GM21367 (cell line): ENCODE measurements at regions not wholly inside any gene's neighbourhood (a gene's known extent, or its start where the extent isn't known, plus 50 kb on each side); places are given as distances from the start of the nearest gene placed in this dataset.

Experiments used
- ATAC-seq: cut with Tn5 transposase; IDR thresholded peaks from one replicate; pipeline ENCODE4 v1.9.1; 2021; ENCODE audit not compliant: unreplicated experiment

DNA sequence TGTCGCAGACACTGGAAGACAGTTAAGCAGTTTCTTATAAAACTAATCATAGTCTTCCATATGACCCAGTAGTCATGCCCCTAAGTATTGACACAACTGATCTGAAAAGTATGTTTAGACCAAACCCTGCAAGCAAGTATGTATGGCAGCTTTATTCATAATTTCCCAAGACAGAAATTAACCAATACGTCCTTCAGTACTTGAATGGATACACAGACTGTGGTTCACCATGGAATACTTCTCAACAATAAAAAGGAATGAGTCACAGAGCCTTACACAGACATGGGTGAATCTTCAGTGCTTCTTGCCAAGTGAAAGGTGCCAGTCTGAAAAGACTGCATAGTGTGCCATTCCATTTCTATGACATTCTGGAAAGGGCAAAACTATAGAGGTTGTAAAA, 50.2 kb upstream of the AKR1E2 start:
- ATAC-seq = no peak

DNA sequence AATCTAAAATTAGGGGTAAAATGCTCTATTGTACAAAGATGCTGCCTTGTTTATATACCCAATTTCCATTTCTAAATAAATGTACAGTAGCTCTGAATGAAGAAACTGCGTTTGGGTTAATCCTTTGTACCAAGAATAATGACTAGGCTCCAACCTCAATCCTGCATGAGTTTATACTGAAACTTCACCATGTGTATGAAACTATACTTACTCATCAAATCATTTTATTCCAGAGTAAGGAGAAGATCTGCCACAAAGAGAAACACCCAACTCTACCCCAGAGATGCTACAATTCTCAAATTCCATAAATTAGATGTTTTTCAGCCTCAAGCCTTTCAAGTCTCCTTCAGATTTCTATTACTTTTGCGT, 53.8 kb upstream of the AKR1E2 start:
- no peak for ATAC-seq

DNA sequence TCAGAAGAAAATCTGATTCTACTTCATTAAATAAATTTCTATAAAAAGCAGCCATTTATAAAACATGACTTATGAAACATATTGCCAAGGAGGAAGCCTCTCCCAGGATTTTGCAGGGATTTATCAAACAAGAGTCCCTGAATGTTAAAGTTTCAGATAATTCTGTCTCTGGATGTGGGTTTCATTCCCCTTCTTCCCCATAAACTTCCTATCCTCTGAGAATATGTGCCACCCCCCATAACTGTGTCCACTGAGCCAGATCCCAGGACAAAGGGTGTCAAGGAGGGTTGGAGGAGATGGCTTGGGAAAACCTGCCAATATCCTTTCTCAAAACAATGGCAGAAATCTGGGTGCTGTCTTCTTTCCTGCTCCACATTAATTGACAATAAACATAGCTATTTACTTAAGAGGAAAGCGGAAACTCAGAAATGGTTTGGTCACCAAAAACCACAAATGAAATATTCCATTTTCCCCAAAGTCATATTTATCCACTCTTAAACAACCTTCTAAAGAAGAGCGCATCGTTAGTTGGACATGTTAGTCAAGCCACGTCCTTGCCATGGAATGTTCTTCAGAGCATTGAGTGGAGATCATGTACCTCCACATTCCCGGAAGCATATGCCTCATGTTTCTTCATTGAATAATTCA, 54.3 kb upstream of the AKR1E2 start:
- ATAC-seq = no peak

DNA sequence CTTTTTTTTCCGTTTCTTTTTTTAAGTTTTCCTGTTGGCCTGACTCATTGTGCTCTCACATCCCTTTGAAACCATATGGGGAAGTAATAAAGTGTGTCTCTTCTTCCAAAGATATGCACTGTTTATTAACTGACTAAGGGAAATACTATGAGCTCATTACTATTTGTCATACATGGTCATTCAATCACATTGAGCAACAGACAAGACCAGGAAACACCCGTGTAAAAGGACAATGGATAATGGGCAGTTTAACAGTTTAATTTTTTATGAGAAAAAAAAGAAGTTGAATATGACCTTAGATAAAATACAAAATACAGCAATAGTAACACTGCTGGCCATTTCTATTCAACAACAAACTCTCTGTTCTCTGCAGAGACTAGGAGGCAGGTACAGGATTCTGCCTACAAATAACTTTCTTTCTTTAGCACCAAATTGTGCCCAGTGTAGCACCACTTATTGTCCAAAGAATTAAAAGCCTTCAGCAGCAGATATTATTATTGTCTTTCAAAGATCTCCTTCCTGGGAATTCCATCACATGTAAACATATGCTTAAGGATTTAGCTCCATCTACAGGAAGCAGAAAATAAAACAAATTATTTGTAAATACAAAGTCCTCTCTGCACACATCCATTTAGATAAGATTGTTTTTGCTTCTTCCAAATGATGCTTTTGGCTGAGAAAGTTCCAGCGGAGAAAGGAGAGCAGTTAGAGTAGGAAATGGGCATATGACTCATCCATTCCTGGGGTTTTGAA, 55.0 kb upstream of the AKR1E2 start:
- ATAC-seq = no peak

DNA sequence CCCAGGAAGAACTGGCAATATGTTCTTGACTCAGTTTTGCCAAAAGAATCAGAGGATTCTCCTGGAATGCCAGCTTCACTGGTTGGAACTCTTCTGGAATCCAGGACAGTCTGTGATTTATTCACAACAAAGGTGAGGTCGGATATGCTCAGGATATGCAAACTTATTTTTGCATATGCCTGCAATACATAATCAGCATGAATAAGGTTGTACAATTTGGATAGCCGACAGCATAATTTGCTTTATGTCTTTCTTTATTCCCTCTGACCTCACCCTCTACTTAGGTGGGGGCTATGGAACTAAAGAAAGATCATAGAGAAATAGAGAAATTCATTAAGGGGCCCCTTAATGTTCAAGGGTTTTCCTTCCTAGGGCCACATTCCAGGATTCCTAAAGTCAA, 57.6 kb upstream of the AKR1E2 start:
- no peak for ATAC-seq

DNA sequence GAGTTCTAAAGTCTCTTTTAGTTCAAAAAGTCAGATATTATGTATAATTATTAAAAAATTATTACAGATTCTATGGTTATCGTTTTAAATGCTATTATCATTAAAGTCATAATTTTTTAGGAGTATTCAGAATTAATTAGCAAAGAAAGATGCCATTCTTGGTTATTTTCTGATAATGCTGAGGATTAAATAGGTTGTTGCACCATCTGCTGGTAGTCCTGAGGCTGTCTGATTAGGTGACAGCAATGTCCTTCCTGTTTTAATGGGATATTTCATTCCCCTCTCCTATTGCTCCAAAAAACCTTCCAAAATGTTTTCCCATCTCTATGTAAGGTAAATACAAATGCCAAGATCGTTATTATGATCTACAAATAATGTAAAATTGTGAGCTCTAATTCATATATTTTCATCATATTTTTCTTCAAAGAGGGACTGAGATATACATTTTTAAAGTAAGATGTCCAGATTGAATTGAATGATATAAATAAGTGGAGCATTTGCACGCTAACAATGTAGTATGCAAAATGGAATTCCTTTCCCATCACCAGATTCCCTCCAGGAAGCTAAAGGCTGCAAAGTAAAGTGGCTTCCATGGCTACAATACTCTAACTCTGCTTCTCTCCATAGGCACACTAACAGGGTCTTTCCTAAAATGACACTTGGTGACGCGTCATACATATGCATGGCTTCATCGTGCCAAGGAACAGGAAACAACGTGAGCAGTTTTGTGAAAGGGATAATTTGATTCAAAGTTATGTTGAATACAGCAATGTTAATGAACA, 58.8 kb upstream of the AKR1E2 start:
- ATAC-seq = no peak

DNA sequence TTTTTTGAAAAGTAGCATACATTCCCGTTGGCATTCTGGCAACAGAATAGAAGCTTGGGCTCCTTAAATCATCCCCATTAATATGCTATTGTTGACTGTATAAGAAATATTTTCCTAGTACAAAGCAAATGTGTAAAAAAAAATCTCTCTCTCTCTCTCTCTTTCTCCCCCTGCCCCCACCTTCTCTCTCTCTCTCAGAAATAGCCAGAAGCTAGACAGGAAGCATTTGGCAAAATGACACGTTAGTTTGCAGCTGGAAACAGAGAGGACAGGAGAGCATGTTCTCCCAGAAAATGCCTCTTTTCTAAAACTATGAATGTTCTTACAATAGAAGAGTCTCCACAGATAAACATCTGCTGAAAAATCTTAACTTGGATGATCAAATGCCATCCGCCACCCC, 59.6 kb upstream of the AKR1E2 start:
- ATAC-seq = no peak

DNA sequence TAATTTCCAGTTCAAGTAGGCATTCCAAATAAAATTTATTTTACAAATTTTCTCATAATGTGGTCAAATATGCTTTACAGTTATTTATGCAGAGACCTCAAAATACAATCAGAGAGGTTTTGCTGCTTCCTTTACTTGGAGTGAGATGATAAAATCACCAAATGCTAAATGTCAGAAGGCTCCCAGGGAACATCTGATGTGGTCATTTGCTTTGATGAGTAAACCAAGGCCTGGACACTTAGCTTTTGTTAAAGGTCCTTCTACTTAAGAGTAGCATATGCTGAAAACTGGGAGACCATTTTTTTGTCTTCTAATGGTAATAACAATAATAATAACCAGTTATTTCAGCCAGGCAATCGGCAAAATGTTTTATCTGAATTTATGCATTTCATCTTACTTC, 60.6 kb upstream of the AKR1E2 start:
- no peak for ATAC-seq

DNA sequence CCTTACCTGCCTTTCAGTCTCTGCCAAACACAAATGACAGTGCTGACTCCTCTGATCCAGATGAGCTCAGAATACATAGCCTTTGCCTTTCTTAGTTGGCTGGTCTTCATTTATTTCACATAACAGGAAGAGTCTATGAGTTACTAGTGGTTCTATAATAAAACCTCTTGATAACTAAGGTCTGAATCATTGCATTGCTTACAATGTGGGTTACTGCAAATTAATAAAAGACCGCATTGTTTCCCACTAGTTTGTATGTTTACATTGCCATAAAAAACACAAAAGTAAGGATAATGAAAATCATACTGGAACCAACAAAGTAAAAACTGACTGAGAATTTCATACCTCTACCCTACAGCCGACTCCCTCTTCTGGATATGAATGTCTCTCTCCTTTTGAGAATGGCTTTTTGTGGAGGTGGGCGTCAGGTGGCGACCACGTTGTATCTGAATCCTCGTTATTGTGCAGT, 62.0 kb upstream of the AKR1E2 start:
- no peak for ATAC-seq

DNA sequence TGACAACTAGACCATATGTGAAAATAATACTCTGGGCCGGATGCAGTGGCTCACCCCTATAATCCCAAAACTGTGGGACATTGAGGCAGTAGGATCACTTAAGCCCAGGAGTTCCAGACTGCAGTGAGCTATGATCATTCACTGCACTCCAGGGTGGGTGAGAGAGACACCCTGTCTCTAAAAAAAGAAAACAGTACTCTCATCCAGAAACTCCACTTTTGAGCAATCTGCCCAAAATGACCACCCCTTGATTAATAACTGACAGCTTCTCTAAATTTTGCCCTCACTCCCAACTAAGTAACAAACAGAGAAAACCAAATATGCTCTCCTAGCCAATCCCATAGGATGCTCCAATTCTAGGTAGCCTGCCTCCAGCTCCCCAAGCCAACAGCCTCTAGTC, 62.5 kb upstream of the AKR1E2 start:
- no peak for ATAC-seq

DNA sequence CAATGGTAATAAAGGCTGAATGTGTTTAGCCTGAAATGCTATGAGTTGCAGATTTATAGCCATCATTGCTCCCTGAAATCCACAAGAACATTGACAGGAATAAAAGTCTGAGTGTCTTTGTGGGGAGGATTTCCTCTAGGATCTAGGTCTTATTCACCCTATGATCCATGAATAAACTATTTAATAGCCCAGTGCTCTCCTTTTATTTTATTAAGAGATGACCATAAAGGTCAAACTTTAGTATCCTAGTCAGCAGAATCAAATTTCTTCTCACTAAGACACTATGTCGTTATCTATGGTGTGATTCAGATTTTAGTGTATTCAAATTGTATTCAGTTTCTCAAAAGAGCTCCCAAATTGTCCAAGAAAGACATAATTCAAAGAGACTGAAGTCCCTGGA, 67.8 kb upstream of the AKR1E2 start:
- ATAC-seq = no peak

DNA sequence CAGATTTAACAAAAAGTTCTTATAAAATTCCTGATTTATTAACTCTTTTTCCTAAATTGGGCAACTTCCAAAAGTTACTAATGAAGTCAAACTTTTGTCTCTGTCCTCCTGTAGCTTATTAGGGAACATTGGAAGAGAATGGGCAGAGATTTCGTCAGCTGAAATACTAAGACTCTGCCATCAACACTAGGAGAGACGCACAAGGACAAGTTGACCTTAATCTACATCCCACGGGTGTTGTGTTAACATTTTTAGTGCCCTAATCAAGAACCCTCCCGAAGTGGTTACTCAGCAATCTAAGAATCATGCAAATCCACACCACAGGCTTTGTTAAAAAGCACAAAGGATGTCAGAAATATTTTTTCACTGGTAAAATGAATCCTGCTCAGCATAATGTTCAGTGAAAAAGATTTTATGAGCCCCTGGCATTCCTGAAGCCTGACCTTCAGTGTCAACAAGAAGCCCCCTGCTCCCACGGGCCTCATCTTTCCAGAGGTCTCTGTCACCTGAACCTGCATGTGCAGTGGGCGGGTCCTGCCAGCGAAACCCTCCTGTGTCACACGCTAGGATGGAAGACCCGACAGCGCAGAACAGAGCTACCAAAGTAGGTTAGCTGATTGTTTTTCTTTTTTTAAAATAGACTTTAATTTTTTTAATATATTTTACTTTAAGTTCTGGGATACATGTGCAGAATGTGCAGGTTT, 70.6 kb upstream of the AKR1E2 start:
- no peak for ATAC-seq

DNA sequence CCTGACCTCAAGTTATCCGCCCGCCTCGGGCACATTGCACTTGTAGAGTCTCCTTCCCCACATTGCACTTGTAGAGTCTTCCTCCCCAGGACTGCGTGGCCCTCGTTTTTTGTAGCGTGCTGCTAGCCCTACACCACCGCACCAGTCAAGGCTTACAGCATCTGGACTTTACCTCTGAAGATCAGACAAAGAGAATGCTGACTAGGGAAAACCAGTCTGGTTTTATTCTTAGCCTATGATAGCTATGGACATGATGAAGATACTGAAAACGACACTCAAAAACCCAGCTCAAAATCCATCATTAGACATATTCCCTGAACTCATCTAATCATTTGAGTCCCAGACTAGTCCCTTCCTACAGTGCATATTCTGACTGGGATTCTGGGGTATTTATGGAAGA, 71.9 kb upstream of the AKR1E2 start:
- ATAC-seq = no peak

DNA sequence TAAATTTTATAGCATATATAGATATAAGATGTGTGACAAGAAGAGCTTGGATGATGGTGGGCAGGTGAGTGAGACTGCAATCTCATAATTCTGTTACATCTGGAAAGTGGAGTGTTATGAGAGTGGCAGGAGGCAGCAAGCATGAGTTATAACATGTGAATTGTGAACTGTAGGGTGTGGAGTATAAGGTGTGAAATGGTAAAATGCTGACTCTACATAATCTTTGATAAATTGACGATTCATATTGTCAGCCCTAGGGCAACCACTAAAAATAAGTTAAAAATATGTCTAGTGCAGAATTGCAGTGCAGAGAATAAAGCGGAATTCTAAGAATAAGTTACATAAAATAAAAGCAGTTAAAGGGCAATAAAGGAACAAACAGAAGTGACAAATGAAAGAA, 74.8 kb upstream of the AKR1E2 start:
- ATAC-seq = no peak

DNA sequence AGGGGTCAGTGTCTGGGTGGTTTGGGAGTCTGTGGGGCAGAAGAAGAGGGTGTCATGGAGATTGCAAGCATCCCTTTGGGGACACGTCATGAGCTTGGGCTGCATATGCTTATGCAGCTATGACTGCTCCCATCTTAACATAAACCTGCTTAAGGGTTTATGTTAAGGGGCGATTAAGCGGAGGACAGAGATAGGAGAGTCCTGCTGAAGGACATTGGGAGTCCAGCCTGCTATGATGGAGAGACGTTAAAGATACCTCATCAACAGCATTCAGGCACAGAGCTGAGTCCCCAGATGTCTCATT, 76.8 kb upstream of the AKR1E2 start:
- ATAC-seq = no peak

DNA sequence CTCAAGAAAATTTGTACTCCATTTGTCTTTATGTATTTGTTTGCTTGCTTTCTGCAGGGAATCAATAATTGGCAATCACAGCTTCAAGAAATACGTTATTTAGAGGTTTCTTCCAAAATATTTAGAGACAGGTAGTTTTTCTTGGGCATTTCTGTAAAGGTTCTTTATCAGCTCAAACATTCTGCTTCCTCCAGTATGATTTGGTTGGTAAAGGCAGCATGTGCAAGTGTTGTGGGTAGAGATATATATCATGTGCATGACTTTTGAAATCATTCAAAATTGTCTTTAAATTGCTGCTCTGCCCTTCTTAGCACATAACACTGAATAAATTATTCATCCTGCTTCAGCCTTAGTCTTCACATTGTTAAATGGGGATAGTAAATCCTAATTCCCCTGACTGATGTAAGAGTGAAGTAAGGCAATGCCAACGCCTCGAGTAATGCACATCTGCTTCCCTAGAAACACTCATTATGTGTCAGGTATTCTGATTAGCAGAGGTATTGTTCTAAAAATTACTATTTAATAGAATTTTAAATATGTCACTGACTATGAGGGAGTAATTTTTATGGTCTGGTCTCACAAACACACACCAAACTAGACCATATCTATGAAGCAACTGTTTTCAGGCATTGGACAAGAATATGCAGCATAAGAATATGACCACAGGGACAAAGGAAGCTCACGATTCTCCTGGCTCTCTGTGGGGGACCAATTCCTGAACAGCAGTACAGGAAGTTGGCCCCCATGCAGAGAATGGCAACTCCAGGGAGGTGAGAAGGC, 77.3 kb upstream of the AKR1E2 start:
- ATAC-seq = no peak

DNA sequence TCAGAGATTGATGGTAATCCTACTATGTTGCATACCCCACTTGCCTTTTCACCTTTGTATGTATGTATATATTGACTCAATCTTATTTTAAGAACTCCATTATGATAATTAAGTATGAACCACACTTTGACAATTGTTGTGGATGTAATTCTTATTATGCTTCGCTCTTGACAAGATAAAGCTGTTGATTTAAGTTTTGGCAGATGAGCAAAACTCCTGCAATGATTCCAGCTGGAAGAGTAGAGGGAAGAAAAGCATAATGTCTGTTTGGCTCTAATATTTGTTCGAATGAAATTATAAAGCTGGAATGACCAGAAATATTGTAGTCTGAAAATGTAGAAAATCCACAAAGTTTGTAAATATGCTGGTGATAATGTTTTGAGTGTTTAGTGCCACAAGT, 83.8 kb upstream of the AKR1E2 start:
- no peak for ATAC-seq

DNA sequence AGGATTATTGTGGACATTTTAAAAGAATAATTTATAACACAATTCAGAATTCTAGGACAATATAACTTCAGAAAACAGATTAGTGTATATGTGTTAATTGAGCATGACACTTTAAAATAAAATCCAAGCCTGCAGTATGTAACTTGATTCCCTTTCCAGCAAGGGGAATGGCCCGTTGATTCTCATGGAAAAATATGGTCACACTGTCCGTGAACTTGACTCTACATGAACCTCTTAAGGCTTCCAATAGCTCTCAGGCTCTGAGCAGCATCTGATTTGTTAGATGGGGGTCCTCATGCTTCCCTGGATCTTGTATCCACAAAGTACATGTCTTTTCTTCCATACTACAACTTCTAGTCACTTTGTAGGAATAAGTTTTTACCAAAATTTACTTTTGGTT, 85.5 kb upstream of the AKR1E2 start:
- no peak for ATAC-seq

DNA sequence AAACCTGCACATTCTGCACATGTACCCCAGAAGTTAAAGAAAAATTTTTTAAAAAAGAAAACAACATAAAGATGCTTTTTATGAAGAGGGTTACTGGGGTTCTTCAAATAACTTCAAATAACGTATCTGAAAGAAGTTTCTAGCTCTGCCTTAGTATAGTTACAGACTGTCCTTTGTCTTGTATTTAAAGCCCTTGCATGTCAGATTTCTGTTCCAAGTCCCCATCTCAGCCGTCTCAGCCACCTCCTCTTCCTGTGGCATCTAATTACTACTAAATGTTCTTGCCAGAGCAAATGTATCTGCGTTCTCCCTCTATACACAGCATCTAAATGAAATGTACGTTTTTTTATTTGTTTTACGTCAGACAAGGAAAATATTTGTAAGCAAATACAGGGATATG, 89.4 kb upstream of the AKR1E2 start:
- no peak for ATAC-seq

DNA sequence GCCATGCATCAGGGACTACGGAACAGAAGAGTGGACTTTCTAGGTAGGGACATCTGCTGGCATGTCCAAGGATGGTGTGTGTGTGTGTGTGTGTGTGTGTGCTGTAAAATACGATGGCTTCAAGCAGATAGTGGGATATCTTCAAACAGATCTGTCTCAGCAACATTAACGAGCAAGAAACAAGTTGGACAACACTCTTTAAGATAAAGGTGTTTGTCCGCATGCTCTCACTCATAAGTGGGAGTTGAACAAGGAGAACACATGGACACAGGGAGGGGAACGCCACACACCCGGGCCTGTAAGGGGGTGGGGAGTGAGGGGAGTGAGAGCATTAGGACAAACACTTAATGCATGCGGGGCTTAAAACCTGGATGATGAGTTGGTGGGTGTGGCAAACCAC, 89.8 kb upstream of the AKR1E2 start:
- no peak for ATAC-seq

DNA sequence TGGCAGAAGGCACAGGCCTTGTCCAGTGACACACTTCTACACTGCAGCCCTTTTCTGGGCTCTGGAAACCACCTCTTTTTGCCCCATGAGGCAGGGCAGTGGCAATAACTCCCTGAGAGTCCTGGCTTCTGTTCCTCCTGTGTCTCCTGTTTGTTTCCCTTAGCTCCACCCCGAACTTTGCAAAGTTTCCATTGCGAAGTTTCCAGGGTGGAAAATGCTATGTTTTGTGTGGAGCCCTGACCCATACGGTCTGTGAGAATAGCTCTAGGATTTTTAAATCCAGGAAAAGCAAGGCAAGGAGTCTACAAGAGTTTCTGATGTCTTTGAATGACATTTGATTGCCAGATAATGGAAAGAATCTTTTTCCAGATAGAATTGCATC, 92.2 kb upstream of the AKR1E2 start:
- ATAC-seq = no peak
